ENCODE measurements at regions not wholly inside any gene's neighbourhood (a gene's known extent, or its start where the extent isn't known, plus 50 kb on each side); places are given as distances from the start of the nearest gene placed in this dataset.

GRCh38 chr2:175861958-175862357 lies 140.1 kb downstream of the LNPK start:
- no peak overlapping the region for H3K4me3 ChIP-seq
- H3K27ac ChIP-seq = no peak overlapping the region
- DNase-seq (ENCODE audit: low spot score in 2 of 2) = no peak
- TF ChIP-seq CTCF (IDR thresholded peaks at IDR 0.05) (no peak), POLR2A (IDR thresholded peaks at IDR 0.05) (no peak), POLR2AphosphoS5 (IDR thresholded peaks at IDR 0.05) (no peak)
- intact Hi-C loops (cut with DNase I; ENCODE audit: low total_unique reads) = no loop called here
- no peaks in the 10 kb centered on the region for H3K27me3 ChIP-seq
- no peaks in the 10 kb centered on the region for H3K36me3 ChIP-seq
- no peaks in the 10 kb centered on the region for H3K9me3 ChIP-seq
- H3K4me1 ChIP-seq = no peaks in the 10 kb centered on the region

GRCh38 chr2:175855794-175856453 lies 146.1 kb downstream of the LNPK start:
- TF ChIP-seq POLR2AphosphoS5 (IDR thresholded peaks at IDR 0.05) = no peak
- DNase-seq (ENCODE audit: low spot score in 2 of 2) = no peak
- Histone ChIP-seq H3K36me3 (no peaks in the 10 kb centered on the region), H3K4me1 (no peaks in the 10 kb centered on the region), H3K27ac (no peak overlapping the region), H3K27me3 (no peaks in the 10 kb centered on the region), H3K4me3 (no peak overlapping the region), H3K9me3 (no peaks in the 10 kb centered on the region)
- intact Hi-C loops (cut with DNase I; ENCODE audit: low total_unique reads) = no loop called here

GRCh38 chr2:175855236-175855635 lies 146.8 kb downstream of the LNPK start:
- H3K9me3 ChIP-seq = no peaks in the 10 kb centered on the region
- H3K4me3 ChIP-seq = no peak overlapping the region
- no peaks in the 10 kb centered on the region for H3K27me3 ChIP-seq
- intact Hi-C loops (cut with DNase I; ENCODE audit: low total_unique reads) = no loop called here
- H3K36me3 ChIP-seq = no peaks in the 10 kb centered on the region
- no peak for DNase-seq (ENCODE audit: low spot score in 2 of 2)
- TF ChIP-seq CTCF (IDR thresholded peaks at IDR 0.05) = no peak
- TF ChIP-seq POLR2AphosphoS5 (IDR thresholded peaks at IDR 0.05) = no peak
- TF ChIP-seq POLR2A (IDR thresholded peaks at IDR 0.05) = no peak
- no peaks in the 10 kb centered on the region for H3K4me1 ChIP-seq
- H3K27ac ChIP-seq = no peak overlapping the region

GRCh38 chr2:175854665-175855064 lies 147.4 kb downstream of the LNPK start:
- TF ChIP-seq CTCF (IDR thresholded peaks at IDR 0.05) = no peak
- TF ChIP-seq POLR2A (IDR thresholded peaks at IDR 0.05) = no peak
- TF ChIP-seq POLR2AphosphoS5 (IDR thresholded peaks at IDR 0.05) = no peak
- Histone ChIP-seq H3K4me1 (no peaks in the 10 kb centered on the region), H3K27ac (no peak overlapping the region), H3K27me3 (no peaks in the 10 kb centered on the region), H3K9me3 (no peaks in the 10 kb centered on the region), H3K36me3 (no peaks in the 10 kb centered on the region), H3K4me3 (no peak overlapping the region)
- DNase-seq (ENCODE audit: low spot score in 2 of 2) = no peak
- intact Hi-C loops (cut with DNase I; ENCODE audit: low total_unique reads) = loop anchor here (5.0 kb wide), 1 partner anchor 148 kb away; the partner anchor contains the start of gene LNPK

GRCh38 chr2:175854129-175854528 lies 147.9 kb downstream of the LNPK start:
- no peaks in the 10 kb centered on the region for H3K27me3 ChIP-seq
- intact Hi-C loops (cut with DNase I; ENCODE audit: low total_unique reads) = loop anchor here (5.0 kb wide), 1 partner anchor 148 kb away; the partner anchor contains the start of gene LNPK
- no peaks in the 10 kb centered on the region for H3K4me1 ChIP-seq
- no peaks in the 10 kb centered on the region for H3K36me3 ChIP-seq
- H3K27ac ChIP-seq = no peak overlapping the region
- no peak for TF ChIP-seq CTCF (IDR thresholded peaks at IDR 0.05)
- TF ChIP-seq POLR2A (IDR thresholded peaks at IDR 0.05) = no peak
- TF ChIP-seq POLR2AphosphoS5 (IDR thresholded peaks at IDR 0.05) = no peak
- H3K4me3 ChIP-seq = no peak overlapping the region
- H3K9me3 ChIP-seq = no peaks in the 10 kb centered on the region
- DNase-seq (ENCODE audit: low spot score in 2 of 2) = no peak

GRCh38 chr2:175853616-175853890 lies 148.5 kb downstream of the LNPK start:
- TF ChIP-seq POLR2AphosphoS5 (IDR thresholded peaks at IDR 0.05) (no peak), CTCF (IDR thresholded peaks at IDR 0.05) (no peak), POLR2A (IDR thresholded peaks at IDR 0.05) (no peak)
- Histone ChIP-seq H3K4me3 (no peak overlapping the region), H3K9me3 (no peaks in the 10 kb centered on the region), H3K4me1 (no peaks in the 10 kb centered on the region), H3K27me3 (no peaks in the 10 kb centered on the region), H3K27ac (no peak overlapping the region), H3K36me3 (no peaks in the 10 kb centered on the region)
- intact Hi-C loops (cut with DNase I; ENCODE audit: low total_unique reads) = loop anchor here (5.0 kb wide), 1 partner anchor 149 kb away; the partner anchor contains the start of gene LNPK
- no peak for DNase-seq (ENCODE audit: low spot score in 2 of 2)
